ENCODE measurements at regions not wholly inside any gene's neighbourhood (a gene's known extent, or its start where the extent isn't known, plus 50 kb on each side); places are given as distances from the start of the nearest gene placed in this dataset.
"Not testable (repeated sequence)": the region's sequence is repeated elsewhere in the genome, so short reads cannot be mapped to it uniquely, and the experiment has no call there.

GRCh38 chr15:78708713-78709260, 67.8 kb upstream of the CHRNB4 start:
- DNase-seq (ENCODE audit: low spot score): no peak
- in situ Hi-C loops (cut with MboI; ENCODE audit: low pct_unique_long_range_greater_than_20kb, low sequenced_read_pairs, unreplicated experiment): loop anchor here (10.0 kb wide), 1 partner anchor 74 kb away; no protein-coding TSS in a partner anchor
- TF ChIP-seq CTCF (IDR thresholded peaks at IDR 0.05; ENCODE audit: extremely low read depth, insufficient read depth, missing control alignments): no peak

- not testable (repeated sequence) for DNase-seq (ENCODE audit: low spot score)
These were observed 65.6 kb upstream of the CHRNB4 start for GRCh38 chr15:78706481-78707235.

GRCh38 chr15:78703334-78704056, 62.5 kb upstream of the CHRNB4 start:
- DNase-seq (ENCODE audit: low spot score): not testable (repeated sequence)
- in situ Hi-C loops (cut with MboI; ENCODE audit: low pct_unique_long_range_greater_than_20kb, low sequenced_read_pairs, unreplicated experiment): loop anchor here (10.0 kb wide), 1 partner anchor 69 kb away; no protein-coding TSS in a partner anchor

More at GRCh38 chr15:78706481-78707235, 65.6 kb upstream of the CHRNB4 start:
- in situ Hi-C loops (cut with MboI; ENCODE audit: low pct_unique_long_range_greater_than_20kb, low sequenced_read_pairs, unreplicated experiment): loop anchor here (10.0 kb wide), 1 partner anchor 72 kb away; no protein-coding TSS in a partner anchor

GRCh38 chr15:78702609-78703333, 61.8 kb upstream of the CHRNB4 start:
- TF ChIP-seq CTCF (IDR thresholded peaks at IDR 0.05; ENCODE audit: extremely low read depth, insufficient read depth, missing control alignments): no peak
- no peak for DNase-seq (ENCODE audit: low spot score)
- in situ Hi-C loops (cut with MboI; ENCODE audit: low pct_unique_long_range_greater_than_20kb, low sequenced_read_pairs, unreplicated experiment): loop anchor here (10.0 kb wide), 1 partner anchor 68 kb away; no protein-coding TSS in a partner anchor

- TF ChIP-seq CTCF (IDR thresholded peaks at IDR 0.05; ENCODE audit: extremely low read depth, insufficient read depth, missing control alignments): no peak
- DNase-seq (ENCODE audit: low spot score): no peak
- in situ Hi-C loops (cut with MboI; ENCODE audit: low pct_unique_long_range_greater_than_20kb, low sequenced_read_pairs, unreplicated experiment): no loop called here
These were observed 56.4 kb upstream of the CHRNB4 start for GRCh38 chr15:78697449-78697848.

GRCh38 chr15:78696436-78696835, 55.4 kb upstream of the CHRNB4 start:
- in situ Hi-C loops (cut with MboI; ENCODE audit: low pct_unique_long_range_greater_than_20kb, low sequenced_read_pairs, unreplicated experiment): no loop called here
- DNase-seq (ENCODE audit: low spot score): no peak
- TF ChIP-seq CTCF (IDR thresholded peaks at IDR 0.05; ENCODE audit: extremely low read depth, insufficient read depth, missing control alignments): no peak

GRCh38 chr15:78695854-78696253, 54.8 kb upstream of the CHRNB4 start:
- in situ Hi-C loops (cut with MboI; ENCODE audit: low pct_unique_long_range_greater_than_20kb, low sequenced_read_pairs, unreplicated experiment): no loop called here
- DNase-seq (ENCODE audit: low spot score): no peak
- no peak for TF ChIP-seq CTCF (IDR thresholded peaks at IDR 0.05; ENCODE audit: extremely low read depth, insufficient read depth, missing control alignments)
